DMS53 (cell line): ENCODE measurements at regions not wholly inside any gene's neighbourhood (a gene's known extent, or its start where the extent isn't known, plus 50 kb on each side); places are given as distances from the start of the nearest gene placed in this dataset.
"Not testable (repeated sequence)": the region's sequence is repeated elsewhere in the genome, so short reads cannot be mapped to it uniquely, and the experiment has no call there.

ENCODE experiments used
- DNase-seq: peaks from one replicate; lab custom pipeline; 2025; lab: John Stamatoyannopoulos, UW

DNA sequence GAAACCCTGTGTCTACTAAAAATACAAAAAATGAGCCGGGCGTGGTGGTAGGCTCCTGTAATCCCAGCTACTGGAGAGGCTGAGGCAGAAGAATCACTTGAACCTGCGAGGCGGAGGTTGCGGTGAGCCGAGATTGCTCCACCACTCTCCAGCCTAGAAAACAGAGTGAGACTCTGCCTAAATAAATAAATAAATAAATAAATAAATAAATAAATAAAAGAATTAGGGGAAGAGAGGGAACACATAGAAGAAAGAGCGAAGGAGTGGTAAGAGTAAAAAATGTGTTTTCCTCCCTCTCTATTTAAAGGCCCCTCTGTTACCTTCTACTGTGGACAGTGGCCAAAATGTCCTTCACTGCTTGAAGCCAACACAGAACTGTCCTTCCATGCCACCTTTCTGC, 103.9 kb upstream of the SOX21 start:
- no peak for DNase-seq

DNA sequence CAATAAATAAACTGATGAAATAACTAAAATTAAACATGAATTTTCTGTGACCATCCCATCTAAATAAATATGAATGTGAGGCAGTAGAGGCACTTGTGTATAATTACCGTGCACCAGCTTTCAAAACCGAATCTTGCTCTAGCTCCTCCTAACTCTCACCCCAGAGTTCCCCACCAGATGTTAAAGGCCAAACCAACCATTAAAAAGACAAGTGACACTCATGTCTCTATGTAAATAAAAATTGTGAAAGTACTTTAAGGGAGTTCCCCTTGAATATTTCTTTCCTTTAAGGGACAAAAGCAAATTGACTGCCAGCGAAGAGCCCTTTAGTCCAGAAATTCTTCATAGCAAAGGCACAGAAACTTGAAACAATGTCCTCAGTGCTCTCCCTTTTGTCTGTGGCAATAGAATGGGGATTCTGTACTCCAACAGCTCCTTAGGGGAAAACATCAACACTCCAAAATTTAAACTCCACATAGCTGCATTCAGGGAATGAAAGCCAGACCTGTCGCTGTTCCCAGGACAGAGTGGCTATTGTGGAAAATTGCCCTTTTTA, 101.7 kb upstream of the SOX21 start:
- DNase-seq = peak; percentile 46

DNA sequence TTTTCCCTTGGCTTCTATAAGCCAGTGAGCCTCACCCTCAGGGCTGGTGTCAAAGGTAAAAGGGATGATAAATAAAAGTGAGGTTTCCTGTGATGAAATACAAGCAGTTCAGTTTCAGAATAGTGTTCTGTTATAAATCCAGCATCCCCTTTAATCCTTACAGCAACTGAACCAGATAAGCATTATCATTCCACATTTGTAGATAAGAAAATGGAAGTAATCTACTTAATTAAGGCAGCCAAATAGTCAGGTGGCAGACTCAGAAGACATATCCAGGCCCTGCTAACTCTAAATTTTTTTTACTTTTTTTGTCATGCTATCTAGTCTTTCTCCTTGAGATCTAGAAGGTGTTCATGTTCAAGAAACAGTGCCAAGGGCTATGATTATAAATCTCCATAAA, 99.4 kb upstream of the SOX21 start:
- DNase-seq = no peak

DNA sequence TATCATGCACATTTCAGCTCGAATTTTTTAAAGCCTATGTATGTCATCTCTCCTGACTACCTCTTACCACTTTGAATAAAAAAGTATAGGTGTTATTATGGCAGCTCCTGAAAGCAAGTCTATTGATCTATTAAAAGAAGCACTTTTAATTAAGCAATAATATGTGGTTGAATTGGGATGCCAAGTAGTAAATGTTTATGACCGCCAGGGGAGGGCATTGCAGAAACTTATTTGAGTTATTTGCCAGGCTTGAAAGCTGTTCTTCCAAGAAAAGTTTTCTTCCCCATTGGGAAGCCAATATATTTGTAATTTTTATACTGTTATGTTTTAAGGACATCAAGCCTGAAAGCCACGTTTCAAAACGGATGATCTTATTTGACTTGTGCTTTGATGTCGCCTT, 88.1 kb upstream of the SOX21 start:
- no peak for DNase-seq

DNA sequence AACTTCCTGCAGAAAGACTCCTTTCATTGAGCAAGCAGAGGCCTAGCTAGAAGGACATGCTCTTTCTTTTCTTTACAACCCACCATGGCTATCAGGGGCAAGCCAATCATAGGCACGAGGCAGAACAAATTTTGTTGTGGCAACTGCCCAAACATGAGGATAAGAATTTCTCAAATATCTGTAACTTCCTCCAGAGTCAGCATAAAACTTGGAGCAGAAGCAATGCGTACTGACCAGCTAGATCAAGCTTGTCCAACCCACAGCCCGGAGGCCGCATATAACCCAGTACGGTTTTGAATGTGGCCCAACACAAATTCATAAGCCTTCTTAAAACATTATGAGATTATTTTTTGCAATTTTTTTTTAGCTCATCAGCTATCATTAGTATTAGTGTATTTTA, 87.0 kb upstream of the SOX21 start:
- DNase-seq = no peak

DNA sequence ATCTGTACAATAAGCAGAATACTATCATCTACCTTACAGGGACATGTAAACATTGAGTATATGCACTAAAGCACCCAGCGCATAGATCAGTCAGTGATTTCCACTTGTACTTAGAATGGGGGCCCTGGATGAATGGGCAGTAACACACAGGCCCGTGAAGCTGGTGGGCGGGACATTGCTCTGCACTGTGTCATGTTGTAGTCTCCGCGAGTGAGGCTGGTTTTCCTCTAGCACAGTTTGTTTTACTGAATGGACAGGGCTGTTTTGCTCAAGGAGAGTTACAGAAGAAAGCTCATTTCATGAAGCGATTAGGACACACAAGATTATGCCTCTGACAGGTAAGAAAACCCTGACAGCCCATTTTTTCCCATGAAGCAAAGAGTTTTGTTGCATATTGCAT, 86.4 kb upstream of the SOX21 start:
- no peak for DNase-seq

DNA sequence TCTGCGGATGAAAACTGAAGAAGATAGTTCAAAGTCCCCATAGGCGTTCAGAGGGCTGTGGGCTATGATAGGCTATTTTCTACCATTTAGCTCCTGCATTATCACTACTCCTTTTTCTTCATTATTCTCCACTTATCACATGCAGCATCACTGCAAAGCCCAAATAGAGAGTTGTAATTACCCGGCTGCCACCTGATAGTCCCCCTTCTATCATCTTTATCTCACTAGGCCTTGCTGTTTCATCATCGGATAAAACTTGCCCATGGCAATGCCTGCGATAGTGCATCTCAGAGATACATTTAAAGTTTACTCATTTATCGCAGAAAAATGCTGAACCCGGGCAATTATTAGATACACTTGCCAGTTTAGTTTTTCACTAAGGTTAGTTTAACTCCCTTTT, 82.9 kb upstream of the SOX21 start:
- no peak for DNase-seq

DNA sequence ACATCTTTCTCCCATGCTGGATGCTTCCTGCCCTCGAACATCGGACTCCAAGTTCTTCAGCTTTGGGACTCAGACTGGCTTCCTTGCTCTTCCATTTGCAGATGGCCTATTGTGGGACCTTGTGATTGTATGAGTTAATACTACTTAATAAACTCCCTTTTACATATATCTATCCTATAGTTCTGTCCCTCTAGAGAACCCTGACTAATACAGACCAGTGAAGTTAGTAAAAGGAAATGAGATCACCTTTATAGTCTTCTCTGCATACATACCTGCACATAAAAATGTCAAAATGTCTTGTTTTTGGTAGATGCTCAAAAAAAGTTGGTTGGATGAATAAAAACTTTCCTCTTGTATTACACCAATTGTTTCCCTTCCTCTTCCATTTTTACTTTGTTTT, 73.9 kb upstream of the SOX21 start:
- DNase-seq = not testable (repeated sequence)

DNA sequence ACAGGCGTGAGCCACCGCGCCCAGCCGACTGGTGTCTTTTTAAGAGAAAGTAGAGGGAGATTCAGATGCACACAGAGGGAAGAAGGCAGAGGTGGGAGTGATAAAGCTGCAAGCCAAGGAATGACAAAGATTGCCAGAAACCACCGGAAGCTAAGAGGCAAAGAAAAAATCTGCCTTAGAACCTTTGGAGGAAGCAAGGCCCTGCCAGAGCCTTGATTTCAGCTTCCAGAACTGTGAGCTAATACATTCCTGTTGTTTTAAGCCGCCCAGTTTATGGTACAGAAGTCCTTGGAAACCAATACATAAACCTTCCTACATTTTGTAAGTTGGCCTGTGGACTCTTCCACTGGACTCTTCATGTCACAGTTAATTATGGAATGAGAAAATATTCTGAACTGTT, 71.7 kb upstream of the SOX21 start:
- DNase-seq = no peak

DNA sequence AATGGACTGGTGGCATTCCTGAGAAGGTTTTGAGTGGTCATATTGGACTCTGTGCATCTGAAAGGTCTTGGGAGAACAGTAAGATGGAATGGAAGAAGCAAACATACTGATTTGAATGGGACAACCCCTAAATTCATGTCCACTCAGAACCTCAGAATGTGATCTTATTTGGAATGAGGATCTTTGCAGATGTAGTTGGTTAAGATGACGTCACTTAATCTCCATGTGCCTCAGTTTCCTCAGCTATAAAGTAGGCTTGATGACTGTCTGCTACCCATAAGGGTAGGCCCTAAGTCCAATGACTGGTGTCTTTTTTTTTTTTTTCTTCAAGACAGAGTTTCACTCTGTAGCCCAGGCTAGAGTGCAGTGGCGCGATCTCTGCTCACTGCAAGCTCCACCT, 71.1 kb upstream of the SOX21 start:
- DNase-seq = no peak

DNA sequence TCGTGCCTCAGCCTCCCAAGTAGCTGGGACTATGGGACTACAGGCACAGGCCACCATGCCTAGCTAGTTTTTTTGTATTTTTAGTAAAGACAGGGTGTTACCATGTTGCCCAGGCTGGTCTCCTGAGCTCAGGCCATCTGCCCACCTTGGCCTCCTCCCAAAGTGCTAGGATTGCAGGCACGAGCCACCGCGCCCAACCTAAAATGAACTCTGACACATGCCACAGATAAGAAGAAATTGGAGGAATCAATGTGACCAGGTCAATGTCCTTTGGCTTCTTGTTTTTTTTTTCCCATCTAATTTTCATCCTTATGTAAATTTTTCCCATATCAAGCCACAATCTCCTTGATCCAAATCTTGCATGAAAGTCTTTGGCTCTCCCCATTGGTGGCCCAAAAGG, 68.1 kb upstream of the SOX21 start:
- DNase-seq = no peak

DNA sequence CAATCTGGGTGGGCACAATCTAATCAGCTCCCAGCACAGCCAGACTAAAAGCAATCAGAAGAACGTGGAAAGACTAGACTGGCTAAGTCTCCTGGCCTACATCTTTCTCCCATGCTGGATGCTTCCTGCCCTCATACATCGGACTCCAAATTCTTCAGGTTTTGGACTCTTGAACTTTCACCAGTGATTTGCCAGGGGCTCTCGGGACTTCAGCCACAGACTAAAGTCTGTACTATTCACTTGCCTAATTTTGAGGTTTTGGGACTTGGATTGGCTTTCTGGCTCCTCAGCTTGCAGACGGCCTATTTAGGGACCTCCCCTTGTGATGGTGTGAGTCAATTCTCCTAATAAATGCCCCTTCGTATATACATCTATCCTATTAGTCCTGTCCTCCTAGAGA, 66.6 kb upstream of the SOX21 start:
- no peak for DNase-seq

DNA sequence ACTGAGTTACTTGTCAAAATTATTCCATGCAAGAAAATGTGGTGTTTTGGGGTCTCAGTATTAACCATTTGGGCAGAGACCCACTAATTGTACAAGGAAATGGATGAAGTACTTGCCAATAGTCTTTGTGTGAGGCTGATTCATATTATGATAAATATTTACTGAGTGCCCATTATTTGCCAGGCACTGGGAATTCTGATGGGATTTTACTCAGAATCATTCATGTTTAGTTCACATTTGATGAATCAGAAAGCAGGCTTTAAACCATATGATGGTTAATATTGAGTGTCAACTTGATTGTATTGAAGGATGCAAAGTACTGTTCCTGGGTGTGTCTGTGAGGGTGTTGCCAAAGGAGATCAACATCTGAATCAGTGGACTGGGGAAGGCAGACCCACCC, 66.2 kb upstream of the SOX21 start:
- no peak for DNase-seq

DNA sequence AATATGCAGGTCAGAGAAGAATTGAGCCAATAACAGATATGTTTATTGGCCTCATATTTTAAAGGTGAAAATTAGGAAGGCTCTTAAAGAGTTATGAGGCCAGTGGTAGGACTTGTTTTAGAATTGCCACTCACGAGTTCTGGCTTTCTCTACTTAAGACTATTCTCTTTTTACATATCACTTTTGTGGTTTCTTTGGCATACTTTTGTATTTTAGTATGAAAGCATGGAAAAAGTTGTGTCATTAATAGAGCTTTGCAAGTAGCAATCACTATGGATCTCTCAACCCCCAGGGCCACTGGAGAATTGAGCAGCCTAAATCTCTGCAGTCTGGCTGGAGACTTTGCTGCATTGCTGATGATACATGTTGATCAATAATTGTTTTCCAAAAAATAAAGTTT, 64.6 kb upstream of the SOX21 start:
- no peak for DNase-seq

DNA sequence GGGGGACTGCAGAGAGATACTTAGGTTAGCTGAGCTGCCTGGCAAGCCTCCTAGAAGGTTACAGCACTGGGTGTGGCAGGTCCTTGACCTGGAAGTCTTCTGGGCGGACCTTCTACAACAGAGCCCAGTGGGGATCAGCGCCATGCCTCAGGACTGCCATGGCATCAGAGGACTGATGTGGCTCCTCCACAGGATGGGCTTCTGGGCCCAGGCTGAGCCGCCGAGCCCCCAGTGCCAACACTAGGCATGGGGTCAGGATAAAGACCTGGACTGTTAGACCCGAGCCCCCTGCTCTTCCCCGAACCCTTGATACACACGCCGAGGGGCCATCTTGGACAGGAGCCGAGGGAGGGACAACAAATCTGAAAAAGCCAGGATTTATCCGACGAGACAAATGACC, 64.0 kb upstream of the SOX21 start:
- DNase-seq = no peak

DNA sequence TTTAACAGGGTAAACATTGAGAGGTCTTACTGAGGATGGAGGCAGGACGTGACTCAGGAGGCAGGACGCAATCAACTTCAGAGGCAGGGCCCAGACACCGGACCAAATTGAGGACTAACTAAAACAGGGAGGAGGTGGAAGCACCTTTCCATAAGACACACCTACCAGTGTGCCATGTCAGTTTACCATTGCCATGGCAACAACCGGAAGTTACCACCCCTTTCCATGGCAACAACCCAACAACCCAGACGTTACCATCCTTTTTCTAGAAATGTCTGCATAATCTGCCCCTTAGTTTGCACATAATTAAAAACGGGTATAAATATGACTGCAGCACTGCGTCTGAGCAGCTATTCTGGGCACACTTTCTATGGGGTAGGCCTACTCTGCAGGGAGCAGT, 53.5 kb upstream of the SOX21 start:
- DNase-seq = peak; percentile 10

DNA sequence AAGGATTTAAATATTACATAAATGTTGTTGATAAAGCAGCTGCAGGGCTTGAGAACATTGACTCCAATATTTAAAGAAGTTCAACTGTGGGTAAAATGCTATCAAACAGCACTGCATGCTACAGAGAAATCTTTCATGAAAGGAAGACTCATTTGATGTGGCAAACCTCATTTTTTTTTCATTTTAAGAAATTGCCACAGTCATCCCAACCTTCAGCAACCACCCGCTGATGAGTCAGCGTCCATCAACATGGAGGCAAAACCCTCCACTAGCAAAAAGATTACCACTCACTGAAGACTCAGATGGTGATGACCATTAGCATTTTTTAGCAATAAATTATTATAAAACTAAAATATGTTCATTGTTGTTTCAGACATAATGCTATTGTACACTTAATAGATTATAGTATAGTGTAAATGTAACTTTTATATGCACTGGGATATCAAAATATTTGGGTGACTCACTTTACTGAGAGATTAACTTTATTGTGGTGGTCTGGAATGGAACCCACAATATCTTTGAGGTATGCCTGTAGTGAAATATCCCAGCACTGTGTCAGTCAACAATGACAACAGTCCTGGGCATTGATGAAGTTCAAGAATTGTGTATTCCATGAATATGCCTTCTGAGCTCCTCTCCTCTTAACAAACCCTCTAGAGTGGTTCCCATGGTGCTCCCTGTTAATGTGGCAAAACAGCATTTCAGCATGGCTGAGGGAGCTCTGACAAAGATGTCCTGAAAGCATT, 52.4 kb upstream of the SOX21 start:
- no peak for DNase-seq
